Neuronal stem cell (in vitro differentiated cells): ENCODE measurements at regions not wholly inside any gene's neighbourhood (a gene's known extent, or its start where the extent isn't known, plus 50 kb on each side); places are given as distances from the start of the nearest gene placed in this dataset.

Experiments
- DNase-seq: peaks from one replicate; pipeline ENCODE4 v3.0.0-alpha.2; 2013; ENCODE audit warnings: low spot score
- H2AFZ ChIP-seq: one replicate; pipeline ENCODE4 v1.6.1; 2013; ENCODE audit warnings: mild to moderate bottlenecking, low read length, inconsistent platforms
- H2AK5ac ChIP-seq: 2 replicates; pipeline ENCODE4 v1.6.1; 2013; ENCODE audit warnings: low read depth, mild to moderate bottlenecking, inconsistent platforms, low read length, moderate library complexity, mixed read lengths
- H2BK120ac ChIP-seq: 2 replicates; pipeline ENCODE4 v1.6.1; 2013; ENCODE audit warnings: low read depth, mild to moderate bottlenecking, inconsistent platforms, low read length, moderate library complexity, mixed read lengths
- H2BK12ac ChIP-seq: one replicate; pipeline ENCODE4 v1.6.1; 2013; ENCODE audit warnings: low read length, inconsistent platforms
- H2BK15ac ChIP-seq: 2 replicates; pipeline ENCODE4 v1.6.1; 2013; ENCODE audit warnings: mild to moderate bottlenecking, low read length, inconsistent platforms, mixed read lengths
- H2BK5ac ChIP-seq: one replicate; pipeline ENCODE4 v1.6.1; 2013; ENCODE audit warnings: inconsistent platforms, mild to moderate bottlenecking, low read length, moderate library complexity
- H3K14ac ChIP-seq: one replicate; pipeline ENCODE4 v1.6.1; 2013; ENCODE audit warnings: low read length, inconsistent platforms
- H3K18ac ChIP-seq: 2 replicates; pipeline ENCODE4 v1.6.1; 2013; ENCODE audit warnings: low read length, inconsistent platforms
- H3K23ac ChIP-seq: 2 replicates; pipeline ENCODE4 v1.6.1; 2013; ENCODE audit warnings: low read depth, mild to moderate bottlenecking, mixed read lengths, low read length, inconsistent platforms; ENCODE audit not compliant: poor library complexity
- H3K27ac ChIP-seq: replicated peaks from 3 replicates; pipeline ENCODE4 v1.5.1; 2013; ENCODE audit warnings: low read length, inconsistent platforms
- H3K27me3 ChIP-seq, 3 experiments: 2 replicates each; pipeline ENCODE4 v1.6.1; 2013; ENCODE audit warnings: low read length in 3 of 3, mild to moderate bottlenecking in 2 of 3, inconsistent platforms in 1 of 3, low read depth in 1 of 3, mixed read lengths in 1 of 3, moderate library complexity in 1 of 3; ENCODE audit not compliant: control insufficient read depth in 3 of 3, insufficient read depth in 3 of 3
- H3K36me3 ChIP-seq, 2 donors: replicated peaks in 1 of 2; 2 replicates each; pipeline ENCODE4 v1.6.1; 2013; ENCODE audit warnings: low read length in 2 of 2; ENCODE audit not compliant: control insufficient read depth in 2 of 2, insufficient read depth in 2 of 2
- H3K4ac ChIP-seq: 2 replicates; pipeline ENCODE4 v1.6.1; 2013; ENCODE audit warnings: inconsistent platforms, mild to moderate bottlenecking, low read length, moderate library complexity
- H3K4me1 ChIP-seq, 2 donors: 1 replicate in 1 of 2; 2 replicates in 1 of 2; pipeline ENCODE4 v1.6.1; 2013; ENCODE audit warnings: low read length in 2 of 2, low read depth in 1 of 2; ENCODE audit not compliant: control insufficient read depth in 2 of 2, insufficient read depth in 1 of 2
- H3K4me2 ChIP-seq: one replicate; pipeline ENCODE4 v1.6.1; 2013; ENCODE audit warnings: mild to moderate bottlenecking, low read length, inconsistent platforms; ENCODE audit not compliant: insufficient read depth, poor library complexity, severe bottlenecking
- H3K4me3 ChIP-seq, 2 donors: 2 replicates each; pipeline ENCODE4 v1.5.1; 2013; ENCODE audit warnings: low read length in 2 of 2, mild to moderate bottlenecking in 2 of 2, inconsistent platforms in 1 of 2, moderate library complexity in 1 of 2
- H3K79me1 ChIP-seq: one replicate; pipeline ENCODE4 v1.6.1; 2013; ENCODE audit warnings: low read depth, mild to moderate bottlenecking, inconsistent platforms, low read length, moderate library complexity
- H3K9ac ChIP-seq: one replicate; pipeline ENCODE4 v1.6.1; 2013; ENCODE audit warnings: mild to moderate bottlenecking, low read depth, low read length, inconsistent platforms; ENCODE audit not compliant: poor library complexity
- H3K9me3 ChIP-seq, 2 donors: replicated peaks in 1 of 2; 2 replicates each; pipeline versions ENCODE3 to v1.6.1; 2013; ENCODE audit warnings: low read length in 2 of 2, mild to moderate bottlenecking in 2 of 2, inconsistent platforms in 1 of 2, low read depth in 1 of 2, mixed read lengths in 1 of 2, moderate library complexity in 1 of 2; ENCODE audit not compliant: control insufficient read depth in 2 of 2, insufficient read depth in 1 of 2
- H4K8ac ChIP-seq: one replicate; pipeline ENCODE4 v1.6.1; 2013; ENCODE audit warnings: low read depth, mild to moderate bottlenecking, inconsistent platforms, low read length, moderate library complexity
- H4K91ac ChIP-seq: one replicate; pipeline ENCODE4 v1.6.1; 2013; ENCODE audit warnings: low read length, low read depth, mild to moderate bottlenecking, inconsistent platforms; ENCODE audit not compliant: poor library complexity
- WGBS, 2 donors: extraction: QIAGEN DNeasy Blood & Tissue Kit; methylation state at CpG; one replicate each; pipeline ENCODE4 v1.1.7; 2013; ENCODE audit warnings: missing lambda C conversion rate in 2 of 2, mixed read lengths in 1 of 2; ENCODE audit not compliant: insufficient read length in 2 of 2, insufficient replicate concordance in 1 of 2; ENCODE audit errors: extremely low coverage in 2 of 2; 5-methylcytosine and 5-hydroxymethylcytosine counted together

DNA sequence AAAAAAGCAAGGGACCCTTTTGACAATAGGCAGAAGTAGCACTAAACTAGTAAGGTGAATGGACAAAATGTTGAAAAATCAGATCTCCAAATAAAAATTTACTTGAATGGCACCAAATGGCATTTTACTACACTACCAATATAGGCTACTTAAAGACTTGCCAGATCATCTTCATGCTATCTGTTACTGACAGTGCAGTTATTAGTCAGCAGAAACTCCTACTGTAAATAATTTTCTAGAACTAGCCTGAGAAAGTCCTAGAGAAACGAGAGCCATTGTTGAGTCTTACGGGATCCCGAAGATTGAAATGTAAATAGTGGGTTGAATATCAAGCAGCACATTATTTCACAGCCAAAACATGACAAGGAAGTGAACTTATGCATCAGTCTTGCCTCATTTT is 350.3 kb downstream of the SEC23A start:
- no peaks in the 10 kb centered on the region for H3K79me1 ChIP-seq
- H2BK120ac ChIP-seq, result no peak overlapping the region
- no peaks in the 10 kb centered on the region for H3K4me1 ChIP-seq
- H2AK5ac ChIP-seq, result no peak overlapping the region
- H3K9me3 ChIP-seq, result peaks cover 0 to 2% of the 10 kb centered on the region in 2 donors
- H3K4me2 ChIP-seq, result no peak overlapping the region
- H4K91ac ChIP-seq, result no peak overlapping the region
- no peak overlapping the region for H3K27ac ChIP-seq
- H3K27me3 ChIP-seq, result no peaks in the 10 kb centered on the region
- no peak overlapping the region for H3K4me3 ChIP-seq
- H2AFZ ChIP-seq, result no peak overlapping the region
- no CpG with 5 or more reads among the region's 3 CpGs for WGBS, 2 donors
- H2BK5ac ChIP-seq, result no peak overlapping the region
- no peak overlapping the region for H3K9ac ChIP-seq
- H3K36me3 ChIP-seq, result no peaks in the 10 kb centered on the region
- H3K4ac ChIP-seq, result no peak overlapping the region
- no peak overlapping the region for H2BK12ac ChIP-seq
- no peak overlapping the region for H3K23ac ChIP-seq
- H2BK15ac ChIP-seq, result no peak overlapping the region
- no peak overlapping the region for H3K14ac ChIP-seq
- no peak overlapping the region for H3K18ac ChIP-seq
- H4K8ac ChIP-seq, result no peak overlapping the region
- DNase-seq, result no peak

DNA sequence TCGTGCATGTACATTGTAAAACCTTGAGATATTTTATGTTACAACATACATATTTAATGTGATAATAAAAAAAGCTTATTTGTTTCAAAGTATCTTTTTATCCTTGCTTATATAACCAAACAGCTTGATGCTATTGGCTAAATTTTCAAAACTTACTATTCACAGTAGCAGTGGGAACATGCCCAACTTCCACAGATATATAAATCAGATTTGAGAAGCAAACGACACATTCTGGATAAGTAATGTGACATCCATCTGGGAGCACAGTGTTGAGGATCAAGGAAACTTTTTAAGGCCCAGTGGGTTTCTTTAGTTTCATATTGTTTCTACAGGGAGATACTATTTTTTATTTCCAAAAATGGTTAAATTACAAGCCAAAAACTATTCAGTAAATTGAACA is 350.7 kb downstream of the SEC23A start:
- Histone ChIP-seq H3K4me3 (no peak overlapping the region), H3K23ac (no peak overlapping the region), H2BK12ac (no peak overlapping the region), H3K14ac (no peak overlapping the region), H3K27ac (no peak overlapping the region), H3K4ac (no peak overlapping the region), H3K4me2 (no peak overlapping the region), H4K8ac (no peak overlapping the region), H3K18ac (no peak overlapping the region), H2AK5ac (no peak overlapping the region), H3K4me1 (no peaks in the 10 kb centered on the region), H2BK5ac (no peak overlapping the region), H3K9ac (no peak overlapping the region), H3K9me3 (peaks cover 0 to 2% of the 10 kb centered on the region in 2 donors), H2BK120ac (no peak overlapping the region), H3K79me1 (no peaks in the 10 kb centered on the region), H3K27me3 (no peaks in the 10 kb centered on the region), H2BK15ac (no peak overlapping the region), H4K91ac (no peak overlapping the region), H3K36me3 (no peaks in the 10 kb centered on the region), H2AFZ (no peak overlapping the region)
- no CpG with 5 or more reads among the region's 2 CpGs for WGBS, 2 donors
- DNase-seq, result no peak

DNA sequence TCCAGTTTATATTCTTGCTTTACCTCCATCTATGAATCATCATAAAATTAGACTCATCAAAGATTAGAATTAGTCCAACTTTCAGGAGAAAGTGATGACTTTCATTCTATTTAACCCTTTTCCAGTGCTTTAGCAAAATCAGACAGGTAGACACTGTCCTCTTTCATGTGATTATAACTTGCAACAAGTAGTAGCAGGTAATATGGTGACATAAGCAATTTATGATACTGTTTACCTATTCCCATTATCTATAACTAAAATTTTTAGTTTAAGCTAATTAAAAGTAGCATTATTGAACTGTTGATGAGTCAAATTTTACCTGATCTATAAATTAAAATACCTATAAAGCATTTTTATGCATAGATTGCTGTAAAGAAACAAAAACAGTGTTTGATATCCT is 351.6 kb downstream of the SEC23A start:
- Histone ChIP-seq H2AK5ac (no peak overlapping the region), H2BK15ac (no peak overlapping the region), H3K9ac (no peak overlapping the region), H3K79me1 (no peaks in the 10 kb centered on the region), H4K8ac (no peak overlapping the region), H3K27me3 (no peaks in the 10 kb centered on the region), H3K4me3 (no peak overlapping the region), H3K23ac (no peak overlapping the region), H2BK120ac (no peak overlapping the region), H2AFZ (no peak overlapping the region), H4K91ac (no peak overlapping the region), H3K9me3 (peaks cover 0 to 2% of the 10 kb centered on the region in 2 donors), H3K4me1 (no peaks in the 10 kb centered on the region), H3K18ac (no peak overlapping the region), H2BK5ac (no peak overlapping the region), H3K4me2 (no peak overlapping the region), H3K4ac (no peak overlapping the region), H3K27ac (no peak overlapping the region), H3K36me3 (no peaks in the 10 kb centered on the region), H3K14ac (no peak overlapping the region), H2BK12ac (no peak overlapping the region)
- no peak for DNase-seq

GRCh38 chr14:38749936-38750335 is 353.1 kb downstream of the SEC23A start:
- Histone ChIP-seq H2BK12ac (no peak overlapping the region), H2BK120ac (no peak overlapping the region), H3K27me3 (no peaks in the 10 kb centered on the region), H3K4me1 (no peaks in the 10 kb centered on the region), H4K91ac (no peak overlapping the region), H2AK5ac (no peak overlapping the region), H3K18ac (no peak overlapping the region), H3K14ac (no peak overlapping the region), H3K79me1 (no peaks in the 10 kb centered on the region), H3K36me3 (no peaks in the 10 kb centered on the region), H2AFZ (no peak overlapping the region), H3K4me3 (no peak overlapping the region), H3K4ac (no peak overlapping the region), H3K27ac (no peak overlapping the region), H3K4me2 (no peak overlapping the region), H3K9me3 (no peaks in the 10 kb centered on the region), H2BK15ac (no peak overlapping the region), H2BK5ac (no peak overlapping the region), H3K9ac (no peak overlapping the region), H3K23ac (no peak overlapping the region), H4K8ac (no peak overlapping the region)
- no peak for DNase-seq
- WGBS, 2 donors, result no CpG with 5 or more reads among the region's 3 CpGs
